ENCODE measurements at regions not wholly inside any gene's neighbourhood (a gene's known extent, or its start where the extent isn't known, plus 50 kb on each side); places are given as distances from the start of the nearest gene placed in this dataset.

DNA sequence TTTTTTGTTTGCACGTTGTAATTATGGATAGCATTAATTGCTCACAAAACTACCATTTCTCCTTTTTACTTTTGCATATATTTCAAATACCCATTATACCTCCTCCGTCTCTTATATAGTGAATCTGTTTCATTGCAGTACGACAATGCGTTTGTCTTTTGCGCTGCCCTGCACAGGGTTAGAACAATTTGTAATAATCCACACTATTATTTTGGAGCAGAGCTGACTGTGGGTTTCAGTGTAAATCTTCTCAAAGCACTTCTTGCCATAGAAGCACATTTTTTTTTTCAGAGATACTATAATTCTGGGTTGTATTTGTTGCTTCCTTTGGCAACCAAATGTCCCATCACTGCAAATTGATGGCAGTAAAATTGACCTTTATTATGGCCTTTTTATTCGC lies 451.8 kb upstream of the STXBP6 start:
- TF ChIP-seq, protein P1, sequence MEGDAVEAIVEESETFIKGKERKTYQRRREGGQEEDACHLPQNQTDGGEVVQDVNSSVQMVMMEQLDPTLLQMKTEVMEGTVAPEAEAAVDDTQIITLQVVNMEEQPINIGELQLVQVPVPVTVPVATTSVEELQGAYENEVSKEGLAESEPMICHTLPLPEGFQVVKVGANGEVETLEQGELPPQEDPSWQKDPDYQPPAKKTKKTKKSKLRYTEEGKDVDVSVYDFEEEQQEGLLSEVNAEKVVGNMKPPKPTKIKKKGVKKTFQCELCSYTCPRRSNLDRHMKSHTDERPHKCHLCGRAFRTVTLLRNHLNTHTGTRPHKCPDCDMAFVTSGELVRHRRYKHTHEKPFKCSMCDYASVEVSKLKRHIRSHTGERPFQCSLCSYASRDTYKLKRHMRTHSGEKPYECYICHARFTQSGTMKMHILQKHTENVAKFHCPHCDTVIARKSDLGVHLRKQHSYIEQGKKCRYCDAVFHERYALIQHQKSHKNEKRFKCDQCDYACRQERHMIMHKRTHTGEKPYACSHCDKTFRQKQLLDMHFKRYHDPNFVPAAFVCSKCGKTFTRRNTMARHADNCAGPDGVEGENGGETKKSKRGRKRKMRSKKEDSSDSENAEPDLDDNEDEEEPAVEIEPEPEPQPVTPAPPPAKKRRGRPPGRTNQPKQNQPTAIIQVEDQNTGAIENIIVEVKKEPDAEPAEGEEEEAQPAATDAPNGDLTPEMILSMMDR (IDR thresholded peaks at IDR 0.05): no peak
- TF ChIP-seq POLR2A (IDR thresholded peaks at IDR 0.05): no peak
